Panc1 (cell line): ENCODE measurements at regions not wholly inside any gene's neighbourhood (a gene's known extent, or its start where the extent isn't known, plus 50 kb on each side); places are given as distances from the start of the nearest gene placed in this dataset.

Experiments
- ATAC-seq: fragments of 200-7000 bp; cut with Tn5 transposase; 2 replicates; pipeline ENCODE4 v1.9.1; 2020; ENCODE audit warnings: mild to moderate bottlenecking, moderate library complexity
- BruUV-seq: library from RNA; stranded (reverse); fragments of 400-500 nt; replicated peaks from 2 replicates; lab custom pipeline; 2021; lab: Mats Ljungman, UMichigan
- CTCF ChIA-PET: fragments of 300-600 bp; sonication (Branson Sonifier 250); formaldehyde crosslinking; loops from one replicate; lab custom pipeline; 2022; ENCODE audit warnings: antibody characterized with exemption; lab: Charles Lee
- POLR2A ChIA-PET: fragments of 300-600 bp; sonication (Branson Sonifier 250); formaldehyde crosslinking; loops from one replicate; lab custom pipeline; 2022; ENCODE audit warnings: antibody characterized with exemption; lab: Charles Lee
- DNase-seq: peaks from one replicate; pipeline ENCODE4 v3.0.0-alpha.2; 2010; ENCODE audit warnings: low read depth, low spot score
- H3K27ac ChIP-seq: 2 replicates; pipeline ENCODE4 v1.5.1; 2011; ENCODE audit warnings: mild to moderate bottlenecking, low read length, inconsistent platforms
- H3K27me3 ChIP-seq: fragments of 200-500 bp; sonication (Bioruptor generic); 2 replicates; pipeline ENCODE4 v1.6.0; 2014; ENCODE audit warnings: low read length, inconsistent platforms; ENCODE audit not compliant: control insufficient read depth, insufficient read depth
- H3K36me3 ChIP-seq: fragments of 200-500 bp; sonication (Bioruptor generic); 2 replicates; pipeline ENCODE4 v1.5.1; 2014; ENCODE audit warnings: inconsistent platforms, mild to moderate bottlenecking, low read length, moderate library complexity; ENCODE audit not compliant: control insufficient read depth, insufficient read depth
- H3K4me1 ChIP-seq: 2 replicates; pipeline ENCODE4 v1.5.1; 2011; ENCODE audit warnings: inconsistent platforms, mild to moderate bottlenecking, low read length, moderate library complexity; ENCODE audit not compliant: control insufficient read depth, insufficient read depth
- H3K4me3 ChIP-seq, 2 experiments: 2 replicates each; pipeline ENCODE4 v1.5.1; 2011 to 2012; ENCODE audit warnings: low read depth in 2 of 2, low read length in 2 of 2, mild to moderate bottlenecking in 2 of 2, inconsistent platforms in 1 of 2, moderate library complexity in 1 of 2
- H3K9me3 ChIP-seq: fragments of 200-500 bp; sonication (Bioruptor generic); 2 replicates; pipeline ENCODE4 v1.5.1; 2014; ENCODE audit warnings: low read depth, mild to moderate bottlenecking, inconsistent platforms, low read length, moderate library complexity; ENCODE audit not compliant: control insufficient read depth, insufficient read depth
- CTCF ChIP-seq: fragments of 450-650 bp; IDR thresholded peaks from 2 replicates; pipeline ENCODE4 v1.5.1; 2017; ENCODE audit warnings: mild to moderate bottlenecking
- POLR2AphosphoS5 ChIP-seq: IDR thresholded peaks from 2 replicates; pipeline ENCODE4 v1.6.1; 2012; ENCODE audit warnings: mild to moderate bottlenecking, low read depth, low read length, moderate library complexity
- SIN3A ChIP-seq: IDR thresholded peaks from 2 replicates; pipeline ENCODE4 v1.6.1; 2012; ENCODE audit warnings: low read depth, mild to moderate bottlenecking, low read length, moderate library complexity, borderline replicate concordance; ENCODE audit not compliant: insufficient read depth
- TCF7L2 ChIP-seq: IDR thresholded peaks from 2 replicates; pipeline ENCODE4 v1.6.1; 2011; ENCODE audit warnings: mild to moderate bottlenecking, low read depth, low read length, inconsistent platforms
- in situ Hi-C: cut with HindIII; loops from 2 replicates; pipeline ENCODE4 v1.10.0; 2016; ENCODE audit warnings: low sequenced_read_pairs, low pct_unique_long_range_greater_than_20kb
- intact Hi-C: fragments of 100-400 bp; cut with micrococcal nuclease; formaldehyde crosslinking; loops from one replicate; pipeline ENCODE4 v1.10.0; 2022; ENCODE audit not compliant: unreplicated experiment
- TF ChIP-seq, protein P1 (sequence below), 2 experiments: IDR thresholded peaks; 2 replicates each; pipeline ENCODE4 v1.6.1; 2011 to 2012; ENCODE audit warnings: low read depth in 2 of 2, control low read depth in 1 of 2, low read length in 1 of 2, mild to moderate bottlenecking in 1 of 2, moderate library complexity in 1 of 2; ENCODE audit not compliant: insufficient read depth in 1 of 2

GRCh38 chr4:126604268-126604867 is 1028.4 kb upstream of the INTU start:
- no TSS peak for BruUV-seq
- H3K27ac ChIP-seq: no peak overlapping the region
- DNase-seq: no peak
- no peaks in the 10 kb centered on the region for H3K36me3 ChIP-seq
- no peaks in the 10 kb centered on the region for H3K4me1 ChIP-seq
- ChIA-PET POLR2A (interaction anchor here (0.7 kb wide), 1 partner anchor 934 kb away, joined by 4 read pairs; no protein-coding TSS in a partner anchor), CTCF (no interaction called here)
- no peaks in the 10 kb centered on the region for H3K27me3 ChIP-seq
- in situ Hi-C loops (no loop called here), intact Hi-C loops (loop anchor here (10.0 kb wide), 1 partner anchor 1290 kb away; the partner anchor contains the start of gene FAT4)
- no peak overlapping the region for H3K4me3 ChIP-seq
- ATAC-seq: peak; percentile 81; the same call in 1 of the 2 replicates
- H3K9me3 ChIP-seq: no peaks in the 10 kb centered on the region
- TF ChIP-seq CTCF (peak; percentile 75; the same call in 1 of the 2 replicates), TCF7L2 (no peak)

GRCh38 chr4:126610933-126611332 is 1021.8 kb upstream of the INTU start:
- no peaks in the 10 kb centered on the region for H3K9me3 ChIP-seq
- H3K4me3 ChIP-seq: no peak overlapping the region
- no peaks in the 10 kb centered on the region for H3K27me3 ChIP-seq
- H3K4me1 ChIP-seq: no peaks in the 10 kb centered on the region
- intact Hi-C loops: no loop called here
- H3K36me3 ChIP-seq: no peaks in the 10 kb centered on the region
- DNase-seq: no peak
- TF ChIP-seq, protein P1, sequence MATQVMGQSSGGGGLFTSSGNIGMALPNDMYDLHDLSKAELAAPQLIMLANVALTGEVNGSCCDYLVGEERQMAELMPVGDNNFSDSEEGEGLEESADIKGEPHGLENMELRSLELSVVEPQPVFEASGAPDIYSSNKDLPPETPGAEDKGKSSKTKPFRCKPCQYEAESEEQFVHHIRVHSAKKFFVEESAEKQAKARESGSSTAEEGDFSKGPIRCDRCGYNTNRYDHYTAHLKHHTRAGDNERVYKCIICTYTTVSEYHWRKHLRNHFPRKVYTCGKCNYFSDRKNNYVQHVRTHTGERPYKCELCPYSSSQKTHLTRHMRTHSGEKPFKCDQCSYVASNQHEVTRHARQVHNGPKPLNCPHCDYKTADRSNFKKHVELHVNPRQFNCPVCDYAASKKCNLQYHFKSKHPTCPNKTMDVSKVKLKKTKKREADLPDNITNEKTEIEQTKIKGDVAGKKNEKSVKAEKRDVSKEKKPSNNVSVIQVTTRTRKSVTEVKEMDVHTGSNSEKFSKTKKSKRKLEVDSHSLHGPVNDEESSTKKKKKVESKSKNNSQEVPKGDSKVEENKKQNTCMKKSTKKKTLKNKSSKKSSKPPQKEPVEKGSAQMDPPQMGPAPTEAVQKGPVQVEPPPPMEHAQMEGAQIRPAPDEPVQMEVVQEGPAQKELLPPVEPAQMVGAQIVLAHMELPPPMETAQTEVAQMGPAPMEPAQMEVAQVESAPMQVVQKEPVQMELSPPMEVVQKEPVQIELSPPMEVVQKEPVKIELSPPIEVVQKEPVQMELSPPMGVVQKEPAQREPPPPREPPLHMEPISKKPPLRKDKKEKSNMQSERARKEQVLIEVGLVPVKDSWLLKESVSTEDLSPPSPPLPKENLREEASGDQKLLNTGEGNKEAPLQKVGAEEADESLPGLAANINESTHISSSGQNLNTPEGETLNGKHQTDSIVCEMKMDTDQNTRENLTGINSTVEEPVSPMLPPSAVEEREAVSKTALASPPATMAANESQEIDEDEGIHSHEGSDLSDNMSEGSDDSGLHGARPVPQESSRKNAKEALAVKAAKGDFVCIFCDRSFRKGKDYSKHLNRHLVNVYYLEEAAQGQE (IDR thresholded peaks at IDR 0.05; ENCODE audit: insufficient read depth in 1 of 2, low read depth in 2 of 2, low read length in 1 of 2): no peak
- TF ChIP-seq TCF7L2 (no peak), POLR2AphosphoS5 (no peak), SIN3A (no peak), CTCF (no peak)
- CTCF ChIA-PET: no interaction called here
- H3K27ac ChIP-seq: no peak overlapping the region
- in situ Hi-C loops: no loop called here
- no TSS peak for BruUV-seq
- no peak for ATAC-seq
- POLR2A ChIA-PET: no interaction called here
